GM21786 (cell line): ENCODE measurements at regions not wholly inside any gene's neighbourhood (a gene's known extent, or its start where the extent isn't known, plus 50 kb on each side); places are given as distances from the start of the nearest gene placed in this dataset.
"Not testable (repeated sequence)": the region's sequence is repeated elsewhere in the genome, so short reads cannot be mapped to it uniquely, and the experiment has no call there.

Experiments used
- ATAC-seq: cut with Tn5 transposase; IDR thresholded peaks from one replicate; pipeline ENCODE4 v1.9.1; 2021; ENCODE audit not compliant: unreplicated experiment

DNA sequence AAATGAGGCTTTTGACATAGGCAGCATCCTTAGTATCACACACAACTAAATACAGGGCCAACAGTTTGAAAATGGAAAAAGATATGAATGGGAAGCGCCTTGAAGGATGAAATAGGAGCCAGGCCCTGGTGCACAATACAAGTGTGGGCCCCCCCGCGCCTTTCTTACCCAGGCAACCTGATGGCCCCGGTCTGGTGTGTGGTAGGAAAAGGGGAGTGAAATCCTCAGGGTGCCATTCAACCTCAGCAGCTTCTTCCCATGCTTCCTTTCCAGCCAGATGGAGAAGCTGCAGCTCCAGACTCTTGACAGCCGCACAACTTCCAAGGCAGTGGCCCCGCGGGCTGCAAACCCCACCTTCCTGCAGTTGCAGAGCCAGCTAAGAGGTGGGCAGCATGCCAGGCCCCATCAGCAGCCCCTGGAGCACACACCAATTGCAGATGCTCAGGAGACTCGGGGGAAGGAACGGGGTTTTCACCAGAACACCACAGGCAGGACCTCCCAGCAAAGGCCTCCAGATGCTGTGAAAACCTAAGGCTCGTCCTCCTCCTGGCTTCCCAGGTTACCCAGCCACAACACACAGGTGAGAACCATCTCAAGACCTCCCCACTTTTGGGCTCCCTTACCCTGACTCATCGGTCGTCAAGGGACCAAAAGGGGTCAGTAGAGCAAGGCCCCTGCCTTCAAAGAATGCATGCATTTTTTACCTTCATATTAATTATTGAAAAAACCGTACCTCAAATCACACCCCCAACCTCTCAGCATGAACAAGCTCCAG lies 101.6 kb downstream of the CPN2 start:
- ATAC-seq = no peak

GRCh38 chr3:194250098-194251002 lies 100.8 kb downstream of the CPN2 start:
- no peak for ATAC-seq

DNA sequence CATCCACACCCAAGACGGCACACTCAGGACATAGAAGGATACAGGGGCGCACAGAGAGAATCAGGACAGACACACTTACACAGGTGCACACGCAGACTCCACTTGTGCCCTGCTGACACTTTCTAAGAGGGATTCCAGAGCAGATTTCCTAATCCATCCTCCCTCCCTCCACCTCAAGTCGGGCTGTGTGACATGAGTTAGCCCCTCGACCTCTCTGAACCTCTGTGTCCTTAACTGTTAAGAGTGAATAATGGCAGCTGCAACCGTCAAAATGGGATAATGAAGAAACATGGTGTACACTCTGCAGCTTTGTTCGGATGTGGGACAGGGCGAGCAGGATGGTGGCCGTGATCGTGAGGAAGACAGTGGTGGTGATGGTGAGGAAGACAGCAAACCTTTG lies 100.1 kb downstream of the CPN2 start:
- ATAC-seq = no peak

DNA sequence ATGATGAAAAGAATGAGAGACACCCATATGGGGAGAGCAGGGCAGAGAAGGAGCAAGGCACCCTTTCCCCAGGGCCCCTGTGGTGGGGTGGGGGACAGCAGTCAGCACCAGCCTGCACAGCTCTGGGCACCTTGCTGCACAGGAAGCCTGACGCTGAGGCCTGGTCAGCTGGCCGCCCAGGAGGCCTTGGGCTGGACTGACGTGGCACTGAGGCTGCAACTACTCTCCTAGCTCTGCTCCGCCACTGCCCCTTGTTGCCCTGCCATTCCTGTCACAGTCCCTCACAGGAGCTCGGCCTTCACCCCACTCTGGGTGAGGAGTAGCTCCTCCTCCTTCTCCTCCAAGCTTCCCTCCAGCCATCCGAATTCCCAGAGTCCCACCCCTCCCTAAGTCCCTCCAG lies 99.7 kb downstream of the CPN2 start:
- ATAC-seq = no peak

- no peak for ATAC-seq
Observed at GRCh38 chr3:194251891-194252560, 99.1 kb downstream of the CPN2 start.

DNA sequence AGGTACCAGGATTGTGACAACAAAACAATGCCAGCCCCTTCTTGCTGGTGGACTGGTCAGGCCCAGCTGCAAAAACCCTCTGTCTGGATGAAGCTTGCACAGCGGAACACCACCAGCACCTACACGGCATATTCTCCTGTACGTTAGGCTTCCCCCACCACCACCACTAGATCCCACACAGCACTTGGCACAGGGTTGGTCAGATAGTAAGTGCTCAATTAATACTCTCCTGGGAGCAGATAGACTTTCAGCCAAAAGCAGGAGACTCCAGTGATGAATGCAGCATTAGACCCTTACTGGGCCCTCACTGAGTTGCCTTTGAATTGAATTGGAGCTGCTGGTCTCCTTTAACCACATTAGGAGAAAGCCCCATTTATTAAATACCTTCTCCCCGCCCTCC lies 97.9 kb downstream of the CPN2 start:
- ATAC-seq = no peak

DNA sequence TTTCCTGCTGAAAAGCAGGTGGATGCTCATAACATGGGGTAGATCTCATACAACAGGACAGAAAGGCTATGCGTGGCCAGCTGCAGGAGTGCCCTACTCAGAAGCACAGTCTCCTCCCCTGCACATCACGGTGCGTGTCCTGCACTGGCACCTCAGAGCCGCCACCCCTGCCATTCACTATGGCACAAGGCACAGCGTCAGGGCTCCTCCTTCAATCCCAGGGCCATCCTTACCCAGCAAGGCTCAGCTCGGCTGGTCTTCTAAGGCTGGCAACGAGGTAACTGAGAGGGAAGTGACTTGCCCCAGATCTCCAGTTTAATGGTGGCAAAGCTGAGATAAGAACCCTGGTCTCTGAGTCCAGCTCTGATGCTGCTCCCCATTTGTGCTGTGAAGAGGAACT lies 97.1 kb downstream of the CPN2 start:
- ATAC-seq = no peak

DNA sequence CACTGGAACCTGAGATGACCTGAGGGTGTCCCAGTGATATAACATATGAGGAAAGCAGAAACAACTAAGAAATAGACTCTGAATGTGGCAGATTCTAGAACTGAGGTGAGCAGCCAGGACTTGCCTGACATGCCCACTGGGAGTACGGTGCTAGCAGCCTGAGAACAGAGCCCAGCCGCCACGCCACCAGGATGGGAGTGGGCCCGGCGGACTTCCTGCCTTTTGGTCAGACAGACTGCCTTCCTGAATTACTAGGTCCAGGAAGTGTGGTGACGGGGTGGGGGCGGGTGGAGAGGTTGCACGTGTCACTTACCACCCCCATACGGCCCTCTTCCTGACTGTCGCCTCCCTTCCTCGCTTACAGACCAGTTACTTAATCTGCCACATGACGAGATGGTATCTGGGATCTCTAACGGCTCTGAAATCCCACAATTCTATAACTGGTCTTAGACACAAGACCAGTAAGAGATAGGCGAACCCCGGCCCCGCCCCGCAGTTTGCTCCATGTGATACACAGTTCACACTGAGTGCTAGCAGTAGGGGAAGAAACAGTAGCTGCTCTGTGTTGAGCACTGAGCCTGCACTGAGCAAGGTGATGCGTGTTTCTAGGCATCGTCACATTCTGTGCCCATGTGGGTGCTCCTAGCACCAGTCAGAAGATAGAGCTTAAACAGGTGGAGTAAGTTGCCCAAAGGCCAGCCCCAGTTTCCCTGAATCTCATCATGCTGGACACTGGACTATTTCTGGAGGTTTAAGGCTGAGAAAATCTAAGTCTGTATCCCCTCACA lies 95.7 kb downstream of the CPN2 start:
- ATAC-seq = peak; percentile 51

- ATAC-seq = no peak
Observed at GRCh38 chr3:194256040-194256945, 94.8 kb downstream of the CPN2 start.

- no peak for ATAC-seq
Observed at GRCh38 chr3:194257151-194257621, 93.9 kb downstream of the CPN2 start.

GRCh38 chr3:194257916-194258668 lies 93.0 kb downstream of the CPN2 start:
- no peak for ATAC-seq

DNA sequence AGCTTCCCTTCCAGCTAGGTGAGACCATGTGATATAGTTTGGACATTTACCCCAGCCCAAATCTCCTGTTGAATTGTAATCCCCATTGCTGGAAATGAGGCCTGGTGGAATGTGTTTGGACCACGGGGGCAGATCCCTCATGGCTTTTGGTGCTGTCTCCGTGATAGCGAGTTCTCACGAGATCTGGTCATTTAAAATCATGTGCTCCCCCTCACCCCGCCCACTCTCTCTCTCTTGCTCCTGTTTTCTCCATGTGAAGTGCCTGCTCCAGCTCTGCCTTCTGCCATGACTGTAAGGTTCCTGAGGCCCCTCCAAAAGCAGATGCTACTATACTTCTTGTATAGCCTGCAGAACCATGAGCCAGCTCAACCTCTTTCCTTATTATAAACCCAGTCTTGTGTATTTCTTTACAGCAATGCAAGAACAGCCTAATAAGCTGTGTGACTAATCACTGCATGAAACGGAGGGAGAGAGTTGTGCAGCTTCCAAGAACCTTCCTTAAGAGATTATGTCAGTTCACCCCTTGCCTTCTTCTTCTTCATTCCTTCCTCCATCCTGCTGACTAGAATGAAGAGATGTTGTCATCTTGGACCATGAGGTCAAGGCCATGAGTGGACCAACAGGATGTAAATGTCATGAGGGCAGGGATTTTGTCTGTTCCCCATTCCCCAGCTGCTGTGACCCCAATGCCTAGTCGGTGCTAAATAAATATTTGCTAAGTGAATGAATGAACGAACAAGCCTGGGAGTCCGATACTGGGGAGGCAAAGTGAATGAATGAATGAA lies 91.0 kb downstream of the CPN2 start:
- no peak for ATAC-seq

- ATAC-seq = no peak
Observed at GRCh38 chr3:194261581-194262063, 89.5 kb downstream of the CPN2 start.

- ATAC-seq = no peak
Observed at GRCh38 chr3:194262176-194262924, 88.8 kb downstream of the CPN2 start.

- ATAC-seq = no peak
Observed at GRCh38 chr3:194262925-194263305, 88.2 kb downstream of the CPN2 start.

GRCh38 chr3:194264631-194265504 lies 86.3 kb downstream of the CPN2 start:
- not testable (repeated sequence) for ATAC-seq
